Endodermal cell (in vitro differentiated cells): ENCODE measurements at regions not wholly inside any gene's neighbourhood (a gene's known extent, or its start where the extent isn't known, plus 50 kb on each side); places are given as distances from the start of the nearest gene placed in this dataset.

Experiments used
- DNase-seq: peaks from one replicate; pipeline ENCODE4 v3.0.0-alpha.2; 2017
- H3K27ac ChIP-seq: 2 replicates; pipeline ENCODE4 v1.5.1; 2013; ENCODE audit warnings: mild to moderate bottlenecking, low read depth, low read length, moderate library complexity
- H3K27me3 ChIP-seq: 2 replicates; pipeline ENCODE4 v1.6.1; 2013; ENCODE audit warnings: mild to moderate bottlenecking, low read length, moderate library complexity; ENCODE audit not compliant: insufficient read depth, control insufficient read depth, poor library complexity, severe bottlenecking
- H3K36me3 ChIP-seq: 2 replicates; pipeline ENCODE4 v1.7.0; 2013; ENCODE audit warnings: mild to moderate bottlenecking, low read length, moderate library complexity; ENCODE audit not compliant: control insufficient read depth, insufficient read depth
- H3K4me1 ChIP-seq: one replicate; pipeline ENCODE4 v1.7.0; 2013; ENCODE audit warnings: low read length; ENCODE audit not compliant: control insufficient read depth, insufficient read depth
- H3K4me3 ChIP-seq: 2 replicates; pipeline ENCODE4 v1.5.1; 2013; ENCODE audit warnings: mild to moderate bottlenecking, low read length, moderate library complexity
- H3K9ac ChIP-seq: 2 replicates; pipeline ENCODE4 v1.6.1; 2013; ENCODE audit warnings: mild to moderate bottlenecking, low read length, moderate library complexity; ENCODE audit not compliant: poor library complexity, severe bottlenecking; ENCODE audit errors: extremely low read depth
- H3K9me3 ChIP-seq: 2 replicates; pipeline ENCODE4 v1.6.1; 2013; ENCODE audit warnings: mild to moderate bottlenecking, low read length, moderate library complexity; ENCODE audit not compliant: control insufficient read depth
- H3K27ac Mint-ChIP-seq: 2 replicates; pipeline ENCODE4 v1.8.0; 2020; ENCODE audit warnings: mixed read lengths
- H3K27me3 Mint-ChIP-seq: 2 replicates; pipeline ENCODE4 v1.8.0; 2021; ENCODE audit warnings: mild to moderate bottlenecking, mixed read lengths; ENCODE audit not compliant: insufficient read depth
- H3K36me3 Mint-ChIP-seq: 2 replicates; pipeline ENCODE4 v1.8.0; 2020; ENCODE audit warnings: low read depth, mixed read lengths
- H3K4me1 Mint-ChIP-seq: 2 replicates; pipeline ENCODE4 v1.8.0; 2020; ENCODE audit warnings: mixed read lengths
- H3K4me3 Mint-ChIP-seq: 2 replicates; pipeline ENCODE4 v1.8.0; 2020; ENCODE audit warnings: mild to moderate bottlenecking, moderate library complexity, mixed read lengths
- H3K9me3 Mint-ChIP-seq: 2 replicates; pipeline ENCODE4 v1.8.0; 2020; ENCODE audit warnings: mild to moderate bottlenecking, mixed read lengths
- WGBS, 2 experiments: methylation state at CpG; one replicate each; pipeline versions ENCODE4 v1.1.5 to v1.1.7; 2013; ENCODE audit warnings: missing lambda C conversion rate in 2 of 2, mixed read lengths in 1 of 2; ENCODE audit not compliant: insufficient coverage in 1 of 2, insufficient read length in 1 of 2; 5-methylcytosine and 5-hydroxymethylcytosine counted together
- TF ChIP-seq, protein P1 (sequence below): fragments of 200-600 bp; sonication (generic); conservative IDR thresholded peaks from 2 replicates; pipeline ENCODE4 v1.5.0; 2021; ENCODE audit warnings: antibody characterized with exemption, mild to moderate bottlenecking

DNA sequence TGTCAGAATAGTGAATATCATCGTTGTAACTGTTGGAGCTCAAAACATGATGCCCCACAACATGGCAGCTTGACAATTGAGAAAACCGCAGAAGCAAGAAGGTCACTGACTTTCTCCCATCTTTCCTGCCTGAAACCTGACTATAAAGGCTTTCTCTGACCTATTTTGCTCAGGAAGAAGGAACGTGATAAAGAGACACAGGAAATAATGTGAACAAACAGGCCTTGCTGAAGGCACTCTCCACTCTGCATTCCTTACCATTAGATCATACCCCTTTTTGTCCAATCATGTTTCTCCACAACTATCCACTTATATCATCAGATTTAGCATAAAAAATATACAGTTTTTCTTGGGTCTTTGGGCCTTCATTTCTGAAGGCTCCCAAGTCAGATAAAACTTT is 916.8 kb downstream of the METTL15 start:
- DNase-seq: no peak
- H3K27ac Mint-ChIP-seq: no peak overlapping the region
- Histone ChIP-seq H3K9ac (no peak overlapping the region), H3K27ac (no peak overlapping the region), H3K9me3 (peaks cover 15% of the 10 kb centered on the region), H3K27me3 (no peaks in the 10 kb centered on the region), H3K4me1 (no peaks in the 10 kb centered on the region), H3K4me3 (no peak overlapping the region), H3K36me3 (no peaks in the 10 kb centered on the region)
- H3K9me3 Mint-ChIP-seq: peaks cover 13% of the 10 kb centered on the region
- TF ChIP-seq, protein P1, sequence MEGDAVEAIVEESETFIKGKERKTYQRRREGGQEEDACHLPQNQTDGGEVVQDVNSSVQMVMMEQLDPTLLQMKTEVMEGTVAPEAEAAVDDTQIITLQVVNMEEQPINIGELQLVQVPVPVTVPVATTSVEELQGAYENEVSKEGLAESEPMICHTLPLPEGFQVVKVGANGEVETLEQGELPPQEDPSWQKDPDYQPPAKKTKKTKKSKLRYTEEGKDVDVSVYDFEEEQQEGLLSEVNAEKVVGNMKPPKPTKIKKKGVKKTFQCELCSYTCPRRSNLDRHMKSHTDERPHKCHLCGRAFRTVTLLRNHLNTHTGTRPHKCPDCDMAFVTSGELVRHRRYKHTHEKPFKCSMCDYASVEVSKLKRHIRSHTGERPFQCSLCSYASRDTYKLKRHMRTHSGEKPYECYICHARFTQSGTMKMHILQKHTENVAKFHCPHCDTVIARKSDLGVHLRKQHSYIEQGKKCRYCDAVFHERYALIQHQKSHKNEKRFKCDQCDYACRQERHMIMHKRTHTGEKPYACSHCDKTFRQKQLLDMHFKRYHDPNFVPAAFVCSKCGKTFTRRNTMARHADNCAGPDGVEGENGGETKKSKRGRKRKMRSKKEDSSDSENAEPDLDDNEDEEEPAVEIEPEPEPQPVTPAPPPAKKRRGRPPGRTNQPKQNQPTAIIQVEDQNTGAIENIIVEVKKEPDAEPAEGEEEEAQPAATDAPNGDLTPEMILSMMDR: no peak
- H3K27me3 Mint-ChIP-seq: no peaks in the 10 kb centered on the region
- no peak overlapping the region for H3K4me3 Mint-ChIP-seq
- no peaks in the 10 kb centered on the region for H3K36me3 Mint-ChIP-seq
- WGBS, 2 experiments: 93% methylated on average over 3 of the region's 3 CpGs
- H3K4me1 Mint-ChIP-seq: peaks cover 3% of the 10 kb centered on the region

DNA sequence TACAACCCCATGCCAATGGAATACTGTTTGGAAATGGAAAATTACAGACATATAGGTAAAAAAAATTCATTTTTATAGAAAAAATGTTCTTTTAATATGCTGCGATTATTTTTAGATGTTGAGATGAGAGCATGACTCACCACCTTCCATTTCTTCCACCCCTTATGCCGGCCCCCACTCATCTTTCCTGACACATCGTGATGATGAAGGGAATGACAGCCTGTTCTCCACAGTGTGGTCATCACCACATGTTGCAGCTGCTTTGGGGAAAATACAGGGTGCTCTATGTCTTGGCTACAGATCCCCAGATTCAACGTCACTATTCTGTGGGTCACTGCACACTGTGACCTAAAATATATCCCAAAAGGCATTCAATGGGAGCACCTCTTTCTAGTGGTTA is 916.2 kb downstream of the METTL15 start:
- no peak overlapping the region for H3K4me3 ChIP-seq
- peaks cover 11% of the 10 kb centered on the region for H3K9me3 ChIP-seq
- TF ChIP-seq, protein P1: no peak
- no peaks in the 10 kb centered on the region for H3K36me3 Mint-ChIP-seq
- H3K27ac ChIP-seq: no peak overlapping the region
- no peaks in the 10 kb centered on the region for H3K27me3 Mint-ChIP-seq
- no peak for DNase-seq
- H3K27ac Mint-ChIP-seq: no peak overlapping the region
- peaks cover 11% of the 10 kb centered on the region for H3K9me3 Mint-ChIP-seq
- no peak overlapping the region for H3K4me3 Mint-ChIP-seq
- WGBS, 2 experiments: 92% methylated on average over 4 of the region's 4 CpGs; no CpG with 5 or more reads in 1 of the 2 experiments
- H3K27me3 ChIP-seq: no peaks in the 10 kb centered on the region
- H3K9ac ChIP-seq: no peak overlapping the region
- H3K36me3 ChIP-seq: no peaks in the 10 kb centered on the region
- H3K4me1 ChIP-seq: no peaks in the 10 kb centered on the region
- H3K4me1 Mint-ChIP-seq: peaks cover 5% of the 10 kb centered on the region

DNA sequence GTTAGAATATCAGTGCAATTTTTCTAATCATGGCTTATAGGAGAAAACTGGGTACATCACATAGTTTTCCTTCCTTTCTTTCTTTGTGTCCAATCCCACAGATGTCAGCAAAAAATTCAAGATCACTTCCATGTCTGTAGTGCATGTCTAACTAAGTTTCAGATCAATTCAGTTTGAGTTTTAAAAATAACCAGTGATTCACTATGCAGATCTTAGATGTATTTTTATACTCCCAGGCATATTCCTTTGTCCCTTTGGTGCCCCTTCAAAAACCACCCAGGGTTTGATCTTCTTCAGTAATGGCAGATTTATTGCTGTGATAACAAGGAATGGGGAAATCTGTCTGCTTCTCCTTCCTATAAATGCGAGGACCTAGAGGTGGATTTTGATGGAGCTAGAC is 915.6 kb downstream of the METTL15 start:
- no peaks in the 10 kb centered on the region for H3K27me3 Mint-ChIP-seq
- no peak for DNase-seq
- peaks cover 5% of the 10 kb centered on the region for H3K9me3 Mint-ChIP-seq
- Histone ChIP-seq H3K27ac (no peak overlapping the region), H3K36me3 (no peaks in the 10 kb centered on the region), H3K4me1 (no peaks in the 10 kb centered on the region), H3K9me3 (peaks cover 5% of the 10 kb centered on the region), H3K9ac (no peak overlapping the region), H3K4me3 (no peak overlapping the region), H3K27me3 (no peaks in the 10 kb centered on the region)
- no CpG with 5 or more reads among the region's 1 CpG for WGBS, 2 experiments
- H3K4me1 Mint-ChIP-seq: peaks cover 5% of the 10 kb centered on the region
- no peak overlapping the region for H3K4me3 Mint-ChIP-seq
- TF ChIP-seq, protein P1: no peak
- no peaks in the 10 kb centered on the region for H3K36me3 Mint-ChIP-seq
- H3K27ac Mint-ChIP-seq: no peak overlapping the region
